Trophoblast cell (in vitro differentiated cells and primary cell): ENCODE measurements at regions not wholly inside any gene's neighbourhood (a gene's known extent, or its start where the extent isn't known, plus 50 kb on each side); places are given as distances from the start of the nearest gene placed in this dataset.
A peak's percentile ranks its signal among the peaks of the same experiment; 100 is the strongest.

ENCODE experiments used
- DNase-seq, 2 donors: peaks; one replicate each; pipeline ENCODE4 v3.0.0-alpha.2; 2016
- H2AFZ ChIP-seq: 2 replicates; pipeline ENCODE4 v1.6.1; 2013; ENCODE audit warnings: low read length, moderate library complexity, mild to moderate bottlenecking; ENCODE audit not compliant: insufficient read depth, poor library complexity
- H2AK5ac ChIP-seq: 2 replicates; pipeline ENCODE4 v1.6.1; 2013; ENCODE audit warnings: mild to moderate bottlenecking, low read length
- H2BK120ac ChIP-seq: 2 replicates; pipeline ENCODE4 v1.6.1; 2013; ENCODE audit warnings: low read length, mild to moderate bottlenecking, moderate library complexity; ENCODE audit not compliant: insufficient read depth, poor library complexity
- H2BK12ac ChIP-seq: 2 replicates; pipeline ENCODE4 v1.6.1; 2013; ENCODE audit warnings: mild to moderate bottlenecking, low read length, moderate library complexity
- H2BK5ac ChIP-seq: 2 replicates; pipeline ENCODE4 v1.6.1; 2013; ENCODE audit warnings: low read length, low read depth, moderate library complexity, mild to moderate bottlenecking; ENCODE audit not compliant: poor library complexity
- H3K14ac ChIP-seq: 2 replicates; pipeline ENCODE4 v1.6.1; 2013; ENCODE audit warnings: mild to moderate bottlenecking, low read length
- H3K18ac ChIP-seq: 2 replicates; pipeline ENCODE4 v1.6.1; 2013; ENCODE audit warnings: mild to moderate bottlenecking, low read length
- H3K23ac ChIP-seq: 2 replicates; pipeline ENCODE4 v1.6.1; 2013; ENCODE audit warnings: low read length
- H3K27ac ChIP-seq: 2 replicates; pipeline ENCODE4 v1.5.1; 2013; ENCODE audit warnings: low read depth, mild to moderate bottlenecking, inconsistent platforms, low read length, moderate library complexity
- H3K27me3 ChIP-seq: 2 replicates; pipeline ENCODE4 v1.6.1; 2013; ENCODE audit warnings: inconsistent platforms, mild to moderate bottlenecking, low read length, moderate library complexity; ENCODE audit not compliant: insufficient read depth
- H3K36me3 ChIP-seq, 2 experiments: 1 replicate in 1 of 2; 2 replicates in 1 of 2; pipeline ENCODE4 v1.6.1; 2013; ENCODE audit warnings: low read length in 2 of 2, mild to moderate bottlenecking in 2 of 2, moderate library complexity in 1 of 2; ENCODE audit not compliant: insufficient read depth in 2 of 2, control insufficient read depth in 1 of 2
- H3K4ac ChIP-seq: 2 replicates; pipeline ENCODE4 v1.6.1; 2013; ENCODE audit warnings: low read depth, mild to moderate bottlenecking, low read length, moderate library complexity
- H3K4me1 ChIP-seq, 2 experiments: 1 replicate in 1 of 2; 2 replicates in 1 of 2; pipeline ENCODE4 v1.6.1; 2013; ENCODE audit warnings: low read length in 2 of 2, mild to moderate bottlenecking in 2 of 2, moderate library complexity in 1 of 2; ENCODE audit not compliant: insufficient read depth in 2 of 2, control insufficient read depth in 1 of 2
- H3K4me2 ChIP-seq: 2 replicates; pipeline ENCODE4 v1.6.1; 2013; ENCODE audit warnings: inconsistent platforms, mild to moderate bottlenecking, low read length, moderate library complexity
- H3K4me3 ChIP-seq: 2 replicates; pipeline ENCODE4 v1.5.1; 2013; ENCODE audit warnings: mild to moderate bottlenecking, low read depth, low read length, inconsistent platforms
- H3K79me1 ChIP-seq: one replicate; pipeline ENCODE4 v1.6.1; 2013; ENCODE audit warnings: low read length
- H3K79me2 ChIP-seq: 2 replicates; pipeline ENCODE4 v1.6.1; 2013; ENCODE audit warnings: low read length, mild to moderate bottlenecking; ENCODE audit not compliant: control insufficient read depth, insufficient read depth, poor library complexity
- H3K9ac ChIP-seq: 2 replicates; pipeline ENCODE4 v1.6.1; 2013; ENCODE audit warnings: mild to moderate bottlenecking, low read length
- H3K9me3 ChIP-seq: 2 replicates; pipeline ENCODE4 v1.6.1; 2013; ENCODE audit warnings: low read depth, mild to moderate bottlenecking, control low read depth, inconsistent platforms, low read length; ENCODE audit not compliant: insufficient read depth
- H4K12ac ChIP-seq: 2 replicates; pipeline ENCODE4 v1.6.1; 2013; ENCODE audit warnings: low read depth, mild to moderate bottlenecking, low read length, moderate library complexity
- H4K8ac ChIP-seq: 2 replicates; pipeline ENCODE4 v1.6.1; 2013; ENCODE audit warnings: low read depth, mild to moderate bottlenecking, low read length, moderate library complexity
- H4K91ac ChIP-seq: one replicate; pipeline ENCODE4 v1.6.1; 2013; ENCODE audit warnings: low read depth, mild to moderate bottlenecking, low read length, moderate library complexity
- WGBS: extraction: QIAGEN DNeasy Blood & Tissue Kit; methylation state at CpG from one replicate; pipeline ENCODE4 v1.1.7; 2013; ENCODE audit warnings: missing lambda C conversion rate; ENCODE audit not compliant: insufficient read length, insufficient coverage; ENCODE audit errors: extremely low coverage; 5-methylcytosine and 5-hydroxymethylcytosine counted together

DNA sequence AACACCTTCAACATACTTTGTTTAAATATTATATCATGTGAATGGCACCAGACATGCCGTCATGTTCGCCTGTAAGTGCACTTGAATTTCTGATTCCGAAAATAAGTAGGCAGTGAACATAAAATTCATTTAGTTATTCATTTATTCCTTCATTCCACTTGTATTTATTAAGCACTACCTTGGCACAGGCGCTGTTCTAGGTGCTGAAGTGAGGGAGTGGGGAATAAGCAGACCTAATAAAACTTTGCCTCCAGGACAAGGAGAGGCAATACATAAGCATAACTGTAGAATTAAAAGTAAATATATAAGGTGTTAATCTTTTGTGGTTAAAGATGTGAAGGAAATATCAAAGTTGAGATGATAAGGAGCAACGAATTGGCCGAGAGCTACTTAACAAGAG lies 297.4 kb downstream of the TENT4A start:
- Histone ChIP-seq H3K9me3 (no peaks in the 10 kb centered on the region), H2AK5ac (no peak overlapping the region), H3K23ac (no peak overlapping the region), H3K9ac (no peak overlapping the region), H3K36me3 (no peaks in the 10 kb centered on the region), H4K91ac (no peak overlapping the region), H3K27me3 (no peaks in the 10 kb centered on the region), H4K8ac (no peak overlapping the region), H2BK5ac (no peak overlapping the region), H4K12ac (no peak overlapping the region), H3K79me2 (no peaks in the 10 kb centered on the region), H3K27ac (no peak overlapping the region), H3K79me1 (no peaks in the 10 kb centered on the region), H3K4ac (no peak overlapping the region), H3K4me3 (no peak overlapping the region), H3K4me2 (no peak overlapping the region), H2BK120ac (no peak overlapping the region), H2BK12ac (no peak overlapping the region), H3K14ac (no peak overlapping the region), H2AFZ (no peak overlapping the region), H3K18ac (no peak overlapping the region), H3K4me1 (no peaks in the 10 kb centered on the region)
- WGBS: no CpG with 5 or more reads among the region's 6 CpGs
- DNase-seq: no peak

DNA sequence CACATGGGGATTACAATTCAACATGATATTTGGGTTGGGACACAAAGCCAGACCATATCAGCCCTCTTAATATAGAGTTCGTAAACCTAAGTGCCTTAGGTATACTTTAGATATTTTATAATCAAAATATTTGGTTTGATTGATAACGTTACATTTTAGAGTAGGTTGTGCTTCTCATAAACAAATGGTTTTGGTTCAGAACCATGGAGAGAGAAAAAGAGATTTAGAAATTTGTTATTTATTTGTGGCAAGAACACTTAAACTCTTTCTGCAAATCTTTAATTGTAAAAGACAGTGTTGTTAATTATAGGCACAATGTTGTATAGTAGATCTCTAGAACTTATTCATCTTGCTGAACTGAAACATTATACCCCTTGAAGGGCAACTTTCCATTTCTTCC lies 298.8 kb downstream of the TENT4A start:
- Histone ChIP-seq H4K8ac (no peak overlapping the region), H3K79me2 (no peaks in the 10 kb centered on the region), H2AFZ (no peak overlapping the region), H3K27ac (no peak overlapping the region), H2AK5ac (no peak overlapping the region), H2BK12ac (no peak overlapping the region), H3K9ac (no peak overlapping the region), H3K4me3 (no peak overlapping the region), H3K18ac (no peak overlapping the region), H3K4ac (no peak overlapping the region), H4K91ac (no peak overlapping the region), H4K12ac (no peak overlapping the region), H3K14ac (no peak overlapping the region), H3K79me1 (no peaks in the 10 kb centered on the region), H2BK120ac (no peak overlapping the region), H3K4me1 (no peaks in the 10 kb centered on the region), H3K36me3 (no peaks in the 10 kb centered on the region), H2BK5ac (no peak overlapping the region), H3K4me2 (no peak overlapping the region), H3K9me3 (no peaks in the 10 kb centered on the region), H3K27me3 (no peaks in the 10 kb centered on the region), H3K23ac (no peak overlapping the region)
- WGBS: no CpG with 5 or more reads among the region's 2 CpGs
- no peak for DNase-seq

DNA sequence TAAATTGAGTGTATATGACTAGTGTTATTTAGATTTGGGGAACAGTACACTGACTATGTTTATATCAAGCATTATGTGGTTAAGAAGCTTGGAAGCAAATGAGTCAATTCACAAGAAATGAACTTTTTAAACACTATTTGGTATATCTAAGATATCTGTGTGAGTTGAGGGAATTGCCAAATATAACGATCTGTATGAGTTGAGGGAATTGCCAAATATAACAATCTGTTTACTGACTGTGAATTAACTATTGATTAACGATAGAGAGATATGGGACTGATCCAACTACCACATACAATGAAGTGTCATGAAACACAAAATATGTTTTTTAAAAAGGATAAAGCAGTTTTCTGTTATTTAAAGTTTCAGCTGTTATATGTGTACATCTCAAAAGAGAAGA lies 301.4 kb downstream of the TENT4A start:
- Histone ChIP-seq H3K79me2 (no peaks in the 10 kb centered on the region), H3K4me2 (no peak overlapping the region), H3K9me3 (peaks cover 3% of the 10 kb centered on the region), H4K8ac (no peak overlapping the region), H3K79me1 (no peaks in the 10 kb centered on the region), H3K27me3 (no peaks in the 10 kb centered on the region), H4K91ac (no peak overlapping the region), H3K4me1 (no peaks in the 10 kb centered on the region), H4K12ac (no peak overlapping the region), H2BK120ac (no peak overlapping the region), H3K18ac (no peak overlapping the region), H3K27ac (no peak overlapping the region), H3K36me3 (no peaks in the 10 kb centered on the region), H3K4me3 (no peak overlapping the region), H3K23ac (no peak overlapping the region), H3K9ac (no peak overlapping the region), H2BK12ac (no peak overlapping the region), H2AK5ac (no peak overlapping the region), H3K14ac (no peak overlapping the region), H3K4ac (no peak overlapping the region), H2AFZ (no peak overlapping the region), H2BK5ac (no peak overlapping the region)
- WGBS: no CpG with 5 or more reads among the region's 2 CpGs
- DNase-seq: no peak

DNA sequence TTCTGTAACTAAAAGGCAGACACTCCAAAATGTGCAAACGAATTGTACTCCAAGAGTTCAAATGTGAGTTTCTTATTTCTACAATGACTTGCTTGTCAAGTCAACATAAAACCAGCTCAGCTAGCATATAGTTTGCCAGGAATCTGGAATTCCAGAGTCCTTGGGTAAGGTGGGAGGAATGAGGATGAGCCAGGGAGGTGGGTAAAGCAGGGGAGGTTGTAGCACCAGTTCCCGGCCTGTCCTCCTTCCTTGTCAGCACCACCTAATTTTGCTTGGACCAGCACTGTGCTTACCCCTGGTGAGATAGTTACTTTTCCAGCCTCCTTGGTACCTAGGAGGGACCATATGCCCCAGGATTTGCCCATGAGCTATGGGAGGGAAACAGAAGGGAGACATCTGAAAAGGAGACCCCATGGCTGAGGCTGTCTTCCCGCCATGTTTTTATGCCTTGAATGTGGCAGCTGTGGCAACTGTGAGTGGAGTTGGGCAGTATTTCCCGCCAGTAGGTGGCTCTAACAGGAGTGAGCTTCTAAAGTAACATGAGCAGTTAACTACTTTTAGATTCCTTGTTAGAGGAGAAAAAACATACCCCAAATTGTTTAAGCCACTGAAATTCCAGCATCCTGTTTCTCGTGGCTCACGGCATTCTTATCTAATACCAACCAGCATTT lies 302.5 kb downstream of the TENT4A start:
- Histone ChIP-seq H3K18ac (no peak overlapping the region), H3K23ac (no peak overlapping the region), H3K9ac (no peak overlapping the region), H3K27ac (no peak overlapping the region), H4K12ac (no peak overlapping the region), H3K4ac (no peak overlapping the region), H2AK5ac (no peak overlapping the region), H3K4me2 (no peak overlapping the region), H3K79me1 (no peaks in the 10 kb centered on the region), H2BK120ac (no peak overlapping the region), H2BK5ac (no peak overlapping the region), H3K36me3 (no peaks in the 10 kb centered on the region), H2AFZ (no peak overlapping the region), H3K9me3 (peaks cover 4% of the 10 kb centered on the region), H3K4me3 (no peak overlapping the region), H3K14ac (no peak overlapping the region), H2BK12ac (no peak overlapping the region), H4K8ac (no peak overlapping the region), H3K27me3 (no peaks in the 10 kb centered on the region), H4K91ac (no peak overlapping the region), H3K79me2 (no peaks in the 10 kb centered on the region), H3K4me1 (no peaks in the 10 kb centered on the region)
- peak; percentile 19 to 81 for DNase-seq
- no CpG with 5 or more reads among the region's 6 CpGs for WGBS
